IMR-90 (cell line): ENCODE measurements at regions not wholly inside any gene's neighbourhood (a gene's known extent, or its start where the extent isn't known, plus 50 kb on each side); places are given as distances from the start of the nearest gene placed in this dataset.

Source experiments
- BHLHE40 ChIP-seq: fragments of 150-350 bp; IDR thresholded peaks from 2 replicates; pipeline ENCODE4 v1.6.1; 2016; ENCODE audit warnings: mild to moderate bottlenecking, low read depth, low read length
- CTCF ChIP-seq: conservative IDR thresholded peaks from 2 replicates; pipeline ENCODE4 v1.5.1; 2012; ENCODE audit warnings: mild to moderate bottlenecking, low read depth, low read length, improper control_type of control experiment
- FOS ChIP-seq: fragments of 150-350 bp; IDR thresholded peaks from 2 replicates; pipeline ENCODE4 v1.6.1; 2016; ENCODE audit warnings: low read depth, low read length
- MAFK ChIP-seq: IDR thresholded peaks from 2 replicates; pipeline ENCODE4 v1.6.1; 2012; ENCODE audit warnings: low read depth, low read length, improper control_type of control experiment
- POLR2A ChIP-seq: IDR thresholded peaks from 2 replicates; pipeline ENCODE4 v1.6.1; 2012; ENCODE audit warnings: mild to moderate bottlenecking, low read depth, low read length
- RAD21 ChIP-seq: IDR thresholded peaks from 2 replicates; pipeline ENCODE4 v1.6.1; 2012; ENCODE audit warnings: low read length, improper control_type of control experiment
- RCOR1 ChIP-seq: IDR thresholded peaks from 2 replicates; pipeline ENCODE4 v1.6.1; 2012; ENCODE audit warnings: mild to moderate bottlenecking, low read length, improper control_type of control experiment; ENCODE audit not compliant: insufficient replicate concordance
- RFX5 ChIP-seq: IDR thresholded peaks from 2 replicates; pipeline ENCODE4 v1.8.0; 2012; ENCODE audit warnings: low read depth, mild to moderate bottlenecking, low read length, moderate library complexity
- SMC3 ChIP-seq: fragments of 150-350 bp; IDR thresholded peaks from 2 replicates; pipeline ENCODE4 v1.6.1; 2016; ENCODE audit warnings: low read depth, mild to moderate bottlenecking, antibody characterized with exemption, low read length, moderate library complexity

GRCh38 chr12:90023207-90023900 is 314.7 kb upstream of the ATP2B1 start:
- TF ChIP-seq RAD21, result no peak
- no peak for TF ChIP-seq MAFK
- TF ChIP-seq RFX5, result no peak
- TF ChIP-seq CTCF, result no peak
- TF ChIP-seq POLR2A, result no peak
- no peak for TF ChIP-seq RCOR1
- TF ChIP-seq FOS, result no peak
- TF ChIP-seq SMC3, result no peak
- TF ChIP-seq BHLHE40, result no peak
